ENCODE measurements at regions not wholly inside any gene's neighbourhood (a gene's known extent, or its start where the extent isn't known, plus 50 kb on each side); places are given as distances from the start of the nearest gene placed in this dataset.

DNA sequence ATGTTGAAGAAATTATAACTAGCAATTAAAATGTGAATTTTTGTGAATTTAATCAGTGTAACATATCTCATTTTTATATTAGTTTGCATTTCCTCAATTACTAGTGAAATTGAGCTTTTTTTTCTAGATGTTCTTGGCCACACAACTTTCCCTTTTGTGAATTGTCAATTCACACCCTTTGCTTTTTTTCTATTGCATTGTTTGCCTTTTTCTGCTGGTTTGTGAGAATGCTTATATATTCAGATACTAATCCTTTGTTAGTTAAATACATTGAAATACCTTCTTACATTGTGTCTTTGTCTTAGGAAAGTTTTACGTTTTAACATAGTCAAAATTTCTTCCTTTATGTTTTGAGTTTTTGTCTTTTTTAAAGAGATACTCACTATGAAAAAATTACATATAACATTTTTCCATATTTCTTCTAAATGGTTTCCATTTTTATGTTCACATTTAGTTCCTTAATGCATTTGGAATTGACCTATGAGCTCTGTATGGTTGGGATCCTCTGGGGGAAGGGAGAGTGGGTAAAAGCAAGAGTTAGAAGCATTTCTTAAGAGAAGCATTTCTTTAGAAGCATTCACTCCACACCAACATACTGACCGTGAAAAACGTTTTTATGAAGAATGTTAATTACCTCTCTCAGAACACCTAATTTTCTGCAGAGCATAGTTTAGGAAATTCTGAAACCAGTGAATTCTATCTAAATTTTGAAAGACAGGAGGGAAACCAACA lies 126.0 kb downstream of the CAPZA3 start:
- no peak overlapping the region for H3K27ac ChIP-seq (ENCODE audit: insufficient read depth, low read length)
- intact Hi-C loops (cut with micrococcal nuclease): loop anchor here (10.0 kb wide), 1 partner anchor 271 kb away; no protein-coding TSS in a partner anchor
- H3K9ac ChIP-seq (ENCODE audit: low read depth, low read length): no peak overlapping the region
- no peak overlapping the region for H2AFZ ChIP-seq (replicated peaks; ENCODE audit: low read length, poor library complexity)
- no peak overlapping the region for H3K18ac ChIP-seq (ENCODE audit: low read depth, low read length)
- no peaks in the 10 kb centered on the region for H3K79me1 ChIP-seq (ENCODE audit: low read depth in 1 of 2, low read length in 2 of 2)
- ATAC-seq (ENCODE audit: low read depth): no peak
- no peak overlapping the region for H4K5ac ChIP-seq (ENCODE audit: low read depth, low read length)
- no peak overlapping the region for H2BK5ac ChIP-seq (ENCODE audit: low read depth, low read length, poor library complexity, severe bottlenecking)
- ChIA-PET CTCF (no interaction called here), POLR2A (ENCODE audit: unreplicated experiment) (no interaction called here)
- H3K9me1 ChIP-seq (ENCODE audit: insufficient read depth, low read length): 0 out of 2 replicates have a peak, but pooled peaks cover 2% of the 10 kb centered on the region
- H3K56ac ChIP-seq (ENCODE audit: extremely low read depth, insufficient read depth, low read length): no peak overlapping the region
- H3K14ac ChIP-seq (replicated peaks; ENCODE audit: low read depth, low read length): no peak overlapping the region
- H3K27me3 ChIP-seq (ENCODE audit: control insufficient read depth, insufficient read depth, low read length): no peaks in the 10 kb centered on the region
- dilution Hi-C loops (cut with HindIII; ENCODE audit: low sequenced_read_pairs, unreplicated experiment): no loop called here
- H2AK9ac ChIP-seq (replicated peaks; ENCODE audit: low read depth, low read length, poor library complexity): no peak overlapping the region
- H4K91ac ChIP-seq (ENCODE audit: insufficient read depth, low read depth, low read length): no peak overlapping the region
- H2AK5ac ChIP-seq (ENCODE audit: low read depth, low read length): no peak overlapping the region
- no peak overlapping the region for H3K4me2 ChIP-seq (ENCODE audit: low read depth, low read length)
- no TSS peak for BruUV-seq (replicated peaks)
- no peaks in the 10 kb centered on the region for H4K20me1 ChIP-seq (ENCODE audit: insufficient read depth, low read length)
- no peak for TF ChIP-seq FOS (IDR thresholded peaks at IDR 0.05; ENCODE audit: low read depth, low read length)
- no peak for TF ChIP-seq CEBPB (IDR thresholded peaks at IDR 0.05; ENCODE audit: low read depth, low read length)
- no peak for TF ChIP-seq RCOR1 (IDR thresholded peaks at IDR 0.05; ENCODE audit: insufficient replicate concordance, low read length)
- no peak for TF ChIP-seq MAFK (IDR thresholded peaks at IDR 0.05; ENCODE audit: low read depth, low read length)
- no peak for TF ChIP-seq SMC3 (IDR thresholded peaks at IDR 0.05; ENCODE audit: low read depth, low read length)
- TF ChIP-seq MAZ (IDR thresholded peaks at IDR 0.05; ENCODE audit: borderline replicate concordance, low read depth, low read length): no peak
- no peak for TF ChIP-seq MXI1 (IDR thresholded peaks at IDR 0.05; ENCODE audit: borderline replicate concordance, low read depth, low read length)
- no peak for TF ChIP-seq RFX5 (IDR thresholded peaks at IDR 0.05; ENCODE audit: low read depth, low read length)
- TF ChIP-seq CHD1 (IDR thresholded peaks at IDR 0.05; ENCODE audit: low read depth, low read length): no peak
- TF ChIP-seq, protein P1, sequence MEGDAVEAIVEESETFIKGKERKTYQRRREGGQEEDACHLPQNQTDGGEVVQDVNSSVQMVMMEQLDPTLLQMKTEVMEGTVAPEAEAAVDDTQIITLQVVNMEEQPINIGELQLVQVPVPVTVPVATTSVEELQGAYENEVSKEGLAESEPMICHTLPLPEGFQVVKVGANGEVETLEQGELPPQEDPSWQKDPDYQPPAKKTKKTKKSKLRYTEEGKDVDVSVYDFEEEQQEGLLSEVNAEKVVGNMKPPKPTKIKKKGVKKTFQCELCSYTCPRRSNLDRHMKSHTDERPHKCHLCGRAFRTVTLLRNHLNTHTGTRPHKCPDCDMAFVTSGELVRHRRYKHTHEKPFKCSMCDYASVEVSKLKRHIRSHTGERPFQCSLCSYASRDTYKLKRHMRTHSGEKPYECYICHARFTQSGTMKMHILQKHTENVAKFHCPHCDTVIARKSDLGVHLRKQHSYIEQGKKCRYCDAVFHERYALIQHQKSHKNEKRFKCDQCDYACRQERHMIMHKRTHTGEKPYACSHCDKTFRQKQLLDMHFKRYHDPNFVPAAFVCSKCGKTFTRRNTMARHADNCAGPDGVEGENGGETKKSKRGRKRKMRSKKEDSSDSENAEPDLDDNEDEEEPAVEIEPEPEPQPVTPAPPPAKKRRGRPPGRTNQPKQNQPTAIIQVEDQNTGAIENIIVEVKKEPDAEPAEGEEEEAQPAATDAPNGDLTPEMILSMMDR (conservative IDR thresholded peaks at IDR 0.05; ENCODE audit: low read depth, low read length): no peak
- no peak for TF ChIP-seq RAD21 (IDR thresholded peaks at IDR 0.05; ENCODE audit: low read length)
- no peak for TF ChIP-seq POLR2A (IDR thresholded peaks at IDR 0.05; ENCODE audit: low read depth, low read length)
- TF ChIP-seq, protein P2, sequence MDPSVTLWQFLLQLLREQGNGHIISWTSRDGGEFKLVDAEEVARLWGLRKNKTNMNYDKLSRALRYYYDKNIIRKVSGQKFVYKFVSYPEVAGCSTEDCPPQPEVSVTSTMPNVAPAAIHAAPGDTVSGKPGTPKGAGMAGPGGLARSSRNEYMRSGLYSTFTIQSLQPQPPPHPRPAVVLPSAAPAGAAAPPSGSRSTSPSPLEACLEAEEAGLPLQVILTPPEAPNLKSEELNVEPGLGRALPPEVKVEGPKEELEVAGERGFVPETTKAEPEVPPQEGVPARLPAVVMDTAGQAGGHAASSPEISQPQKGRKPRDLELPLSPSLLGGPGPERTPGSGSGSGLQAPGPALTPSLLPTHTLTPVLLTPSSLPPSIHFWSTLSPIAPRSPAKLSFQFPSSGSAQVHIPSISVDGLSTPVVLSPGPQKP (IDR thresholded peaks at IDR 0.05; ENCODE audit: borderline replicate concordance, low read depth, low read length): no peak
- TF ChIP-seq, protein P3, sequence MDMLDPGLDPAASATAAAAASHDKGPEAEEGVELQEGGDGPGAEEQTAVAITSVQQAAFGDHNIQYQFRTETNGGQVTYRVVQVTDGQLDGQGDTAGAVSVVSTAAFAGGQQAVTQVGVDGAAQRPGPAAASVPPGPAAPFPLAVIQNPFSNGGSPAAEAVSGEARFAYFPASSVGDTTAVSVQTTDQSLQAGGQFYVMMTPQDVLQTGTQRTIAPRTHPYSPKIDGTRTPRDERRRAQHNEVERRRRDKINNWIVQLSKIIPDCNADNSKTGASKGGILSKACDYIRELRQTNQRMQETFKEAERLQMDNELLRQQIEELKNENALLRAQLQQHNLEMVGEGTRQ (IDR thresholded peaks at IDR 0.05; ENCODE audit: low read depth, low read length): no peak
- no peaks in the 10 kb centered on the region for H3K9me3 ChIP-seq (ENCODE audit: control insufficient read depth, insufficient read depth, low read length)
- H4K8ac ChIP-seq (ENCODE audit: low read depth in 2 of 2, low read length in 2 of 2): no peak overlapping the region
- H2BK15ac ChIP-seq (ENCODE audit: low read depth, low read length): no peak overlapping the region
- no CpG with 5 or more reads among the region's 3 CpGs for WGBS, 2 experiments (ENCODE audit: extremely low coverage in 2 of 2, insufficient read length in 1 of 2)
- H2BK120ac ChIP-seq (ENCODE audit: low read depth, low read length): no peak overlapping the region
- H3K4me1 ChIP-seq (ENCODE audit: control insufficient read depth, insufficient read depth, low read length): no peaks in the 10 kb centered on the region
- DNase-seq: no peak
- H3K4me3 ChIP-seq (ENCODE audit: insufficient read depth, low read depth, low read length): no peak overlapping the region
- H3K36me3 ChIP-seq (ENCODE audit: control insufficient read depth, insufficient read depth, low read length): no peaks in the 10 kb centered on the region
- no peak overlapping the region for H3K23ac ChIP-seq (ENCODE audit: low read depth, low read length)
- in situ Hi-C loops (cut with MboI; ENCODE audit: low sequenced_read_pairs): loop anchor here (10.0 kb wide), 1 partner anchor 321 kb away; no protein-coding TSS in a partner anchor
- H3K4ac ChIP-seq (ENCODE audit: low read depth, low read length): no peak overlapping the region
- no peak overlapping the region for H2BK20ac ChIP-seq (ENCODE audit: low read depth, low read length)

Measured in IMR-90 (cell line).